OCI-LY7 (cell line): ENCODE measurements at regions not wholly inside any gene's neighbourhood (a gene's known extent, or its start where the extent isn't known, plus 50 kb on each side); places are given as distances from the start of the nearest gene placed in this dataset.
"Not testable (repeated sequence)": the region's sequence is repeated elsewhere in the genome, so short reads cannot be mapped to it uniquely, and the experiment has no call there.

Source experiments
- BruUV-seq: library from RNA; stranded (reverse); fragments of 400-500 nt; replicated peaks from 2 replicates; lab custom pipeline; 2021; lab: Mats Ljungman, UMichigan
- CTCF ChIA-PET: fragments of 300-600 bp; sonication (Branson Sonifier 250); formaldehyde crosslinking; loops from one replicate; lab custom pipeline; 2022; ENCODE audit warnings: antibody characterized with exemption; ENCODE audit not compliant: unreplicated experiment; lab: Charles Lee
- POLR2A ChIA-PET: fragments of 300-600 bp; sonication (Branson Sonifier 250); formaldehyde crosslinking; loops from one replicate; lab custom pipeline; 2022; ENCODE audit warnings: antibody characterized with exemption; lab: Charles Lee
- DNase-seq: peaks from one replicate; pipeline ENCODE4 v3.0.0-alpha.2; 2015; ENCODE audit warnings: low spot score
- H2AFZ ChIP-seq: fragments of 200-600 bp; sonication (generic), shearing (Covaris generic); 2 replicates; pipeline ENCODE4 v1.6.1; 2014; ENCODE audit warnings: mild to moderate bottlenecking, antibody characterized with exemption, low read length, moderate library complexity
- H3K27ac ChIP-seq: fragments of 200-600 bp; sonication (generic); 2 replicates; pipeline ENCODE4 v1.5.1; 2014; ENCODE audit warnings: mixed run types, low read depth, mild to moderate bottlenecking, moderate library complexity, low read length, inconsistent platforms; ENCODE audit not compliant: poor library complexity, severe bottlenecking
- H3K36me3 ChIP-seq: fragments of 200-600 bp; sonication (generic); 2 replicates; pipeline ENCODE4 v1.6.1; 2014; ENCODE audit warnings: mild to moderate bottlenecking, antibody characterized with exemption, low read length, moderate library complexity, mixed read lengths; ENCODE audit not compliant: insufficient read depth
- H3K4me1 ChIP-seq: fragments of 200-600 bp; sonication (generic); 2 replicates; pipeline ENCODE4 v1.5.1; 2014; ENCODE audit warnings: mild to moderate bottlenecking, low read length; ENCODE audit not compliant: insufficient read depth, poor library complexity, severe bottlenecking
- H3K4me2 ChIP-seq: fragments of 200-600 bp; sonication (generic); 2 replicates; pipeline ENCODE4 v1.6.1; 2014; ENCODE audit warnings: mild to moderate bottlenecking, low read length
- H3K4me3 ChIP-seq: fragments of 200-600 bp; sonication (generic); 2 replicates; pipeline ENCODE4 v1.5.1; 2014; ENCODE audit warnings: mild to moderate bottlenecking, low read depth, low read length; ENCODE audit not compliant: poor library complexity, severe bottlenecking
- H3K79me2 ChIP-seq: fragments of 200-600 bp; sonication (generic); 2 replicates; pipeline ENCODE4 v1.6.1; 2016; ENCODE audit warnings: low read depth, mild to moderate bottlenecking, low read length, moderate library complexity, mixed read lengths; ENCODE audit not compliant: insufficient read depth
- H3K9me2 ChIP-seq: fragments of 200-600 bp; sonication (generic); 2 replicates; pipeline ENCODE4 v1.6.1; 2016; ENCODE audit warnings: mild to moderate bottlenecking, low read length, mixed read lengths; ENCODE audit not compliant: insufficient read depth
- H3K9me3 ChIP-seq: fragments of 200-600 bp; sonication (generic); 2 replicates; pipeline ENCODE4 v1.6.1; 2014; ENCODE audit warnings: mild to moderate bottlenecking, mixed run types, low read length, mixed read lengths
- H4K20me1 ChIP-seq: fragments of 200-600 bp; sonication (generic); 2 replicates; pipeline ENCODE4 v1.6.1; 2014; ENCODE audit warnings: mild to moderate bottlenecking, antibody characterized with exemption, low read length, moderate library complexity, mixed read lengths; ENCODE audit not compliant: insufficient read depth
- EZH2phosphoT487 ChIP-seq: fragments of 200-600 bp; sonication (generic); IDR thresholded peaks from 2 replicates; pipeline ENCODE4 v1.6.1; 2018; ENCODE audit warnings: low read depth, borderline replicate concordance, mild to moderate bottlenecking, mixed run types, antibody characterized with exemption, low read length, moderate library complexity, mixed read lengths
- intact Hi-C: fragments of 100-400 bp; cut with micrococcal nuclease; formaldehyde crosslinking; loops from one replicate; pipeline ENCODE4 v1.10.0; 2022; ENCODE audit not compliant: unreplicated experiment
- TF ChIP-seq, protein P1 (sequence below): fragments of 200-600 bp; sonication (generic); conservative IDR thresholded peaks from 2 replicates; pipeline ENCODE4 v1.5.1; 2014; ENCODE audit warnings: mild to moderate bottlenecking, antibody characterized with exemption, low read length, moderate library complexity, mixed read lengths

DNA sequence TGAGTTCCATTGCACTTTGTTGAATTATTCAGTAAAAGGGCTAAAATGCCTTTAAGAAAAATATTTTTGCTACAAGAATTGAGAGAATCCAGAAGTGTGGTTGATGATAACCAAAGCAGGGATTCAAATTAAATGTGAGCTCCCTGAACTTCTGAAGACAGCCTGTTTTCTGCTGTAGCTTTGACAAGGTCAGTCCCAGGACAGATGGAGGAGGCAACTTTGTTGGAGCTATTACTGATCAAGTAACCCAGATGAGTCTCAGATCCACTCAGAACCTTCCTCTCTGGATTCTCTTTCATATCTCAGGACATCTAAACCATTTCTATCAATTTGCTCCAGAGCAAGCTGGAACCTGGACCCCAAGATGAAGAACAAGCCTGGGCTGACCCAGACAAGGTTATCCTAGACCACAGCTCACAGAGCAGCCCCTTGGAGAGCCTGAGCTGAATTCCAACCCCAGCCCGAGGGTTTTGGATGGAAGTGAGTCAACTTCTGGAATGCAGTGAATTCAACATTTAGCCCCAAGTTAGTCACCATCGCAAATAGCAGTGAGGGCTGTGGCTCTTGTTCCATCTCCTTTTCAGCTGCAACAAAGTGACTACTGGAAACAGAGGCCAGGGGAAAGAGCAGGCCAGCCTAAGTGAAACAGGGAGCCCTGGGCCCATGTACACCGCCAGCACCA is 137.8 kb upstream of the TSC22D1 start:
- H3K4me2 ChIP-seq, result no peak overlapping the region

DNA sequence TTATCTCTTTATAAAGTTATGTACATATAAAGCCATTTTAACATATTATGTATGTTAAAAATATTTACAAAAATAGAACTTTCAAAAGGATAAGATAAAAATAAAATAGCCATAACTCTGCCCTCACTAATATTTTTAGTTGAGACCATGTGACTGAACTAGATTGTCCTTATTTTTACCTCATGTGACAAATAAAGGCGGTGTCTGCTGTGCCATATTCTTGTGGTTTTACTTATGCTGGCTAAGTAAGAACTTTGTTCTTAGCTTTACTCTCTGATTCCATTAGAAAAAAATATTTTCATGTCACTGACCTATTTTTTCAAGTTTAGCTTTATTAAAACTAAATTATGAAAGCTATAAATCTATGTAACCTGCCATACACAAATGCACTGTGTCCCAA is 135.6 kb upstream of the TSC22D1 start:
- Histone ChIP-seq H3K36me3 (no peaks in the 10 kb centered on the region), H3K79me2 (no peaks in the 10 kb centered on the region), H3K4me2 (no peak overlapping the region), H3K9me3 (no peaks in the 10 kb centered on the region), H3K27ac (no peak overlapping the region), H3K9me2 (no peaks in the 10 kb centered on the region), H2AFZ (no peak overlapping the region), H3K4me3 (no peak overlapping the region), H4K20me1 (no peaks in the 10 kb centered on the region), H3K4me1 (no peaks in the 10 kb centered on the region)
- ChIA-PET POLR2A (interaction anchor here (0.6 kb wide), 1 partner anchor 139 kb away, joined by 3 read pairs; no protein-coding TSS in a partner anchor), CTCF (no interaction called here)
- intact Hi-C loops, result no loop called here
- no TSS peak for BruUV-seq
- TF ChIP-seq, protein P1, sequence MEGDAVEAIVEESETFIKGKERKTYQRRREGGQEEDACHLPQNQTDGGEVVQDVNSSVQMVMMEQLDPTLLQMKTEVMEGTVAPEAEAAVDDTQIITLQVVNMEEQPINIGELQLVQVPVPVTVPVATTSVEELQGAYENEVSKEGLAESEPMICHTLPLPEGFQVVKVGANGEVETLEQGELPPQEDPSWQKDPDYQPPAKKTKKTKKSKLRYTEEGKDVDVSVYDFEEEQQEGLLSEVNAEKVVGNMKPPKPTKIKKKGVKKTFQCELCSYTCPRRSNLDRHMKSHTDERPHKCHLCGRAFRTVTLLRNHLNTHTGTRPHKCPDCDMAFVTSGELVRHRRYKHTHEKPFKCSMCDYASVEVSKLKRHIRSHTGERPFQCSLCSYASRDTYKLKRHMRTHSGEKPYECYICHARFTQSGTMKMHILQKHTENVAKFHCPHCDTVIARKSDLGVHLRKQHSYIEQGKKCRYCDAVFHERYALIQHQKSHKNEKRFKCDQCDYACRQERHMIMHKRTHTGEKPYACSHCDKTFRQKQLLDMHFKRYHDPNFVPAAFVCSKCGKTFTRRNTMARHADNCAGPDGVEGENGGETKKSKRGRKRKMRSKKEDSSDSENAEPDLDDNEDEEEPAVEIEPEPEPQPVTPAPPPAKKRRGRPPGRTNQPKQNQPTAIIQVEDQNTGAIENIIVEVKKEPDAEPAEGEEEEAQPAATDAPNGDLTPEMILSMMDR, result no peak
- TF ChIP-seq EZH2phosphoT487, result no peak
- DNase-seq, result no peak

More for the DNA sequence above, 137.8 kb upstream of the TSC22D1 start:
- no TSS peak for BruUV-seq
- Histone ChIP-seq H3K4me3 (no peak overlapping the region), H2AFZ (no peak overlapping the region), H4K20me1 (no peaks in the 10 kb centered on the region), H3K9me3 (no peaks in the 10 kb centered on the region), H3K4me1 (no peaks in the 10 kb centered on the region), H3K27ac (no peak overlapping the region), H3K36me3 (no peaks in the 10 kb centered on the region), H3K79me2 (no peaks in the 10 kb centered on the region), H3K9me2 (no peaks in the 10 kb centered on the region)
- intact Hi-C loops, result no loop called here
- ChIA-PET CTCF (no interaction called here), POLR2A (interaction anchor here (0.6 to 1.1 kb wide), 4 partner anchors 17 to 192 kb away, joined by 3 to 4 read pairs (median 3); no protein-coding TSS in a partner anchor)
- TF ChIP-seq EZH2phosphoT487, result no peak
- DNase-seq, result no peak

DNA sequence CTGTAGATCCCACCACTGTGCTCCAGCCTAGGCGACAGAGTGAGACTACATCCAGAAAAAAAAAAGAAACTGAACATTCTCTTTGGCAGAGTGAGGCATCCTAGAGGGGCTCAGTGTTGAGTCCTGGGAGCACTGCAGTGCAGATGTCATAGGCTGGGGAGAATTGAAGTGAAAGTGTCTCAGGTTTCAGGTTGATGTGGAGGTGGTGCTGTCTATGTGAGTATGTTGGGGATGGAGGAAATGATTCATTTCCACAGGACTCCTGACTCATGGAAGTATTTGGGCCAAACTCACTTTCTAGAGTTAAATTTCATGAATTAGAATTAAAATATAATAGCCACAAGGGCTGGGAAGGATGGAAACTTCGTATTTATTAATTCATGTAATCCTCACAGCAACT is 134.4 kb upstream of the TSC22D1 start:
- Histone ChIP-seq H3K27ac (no peak overlapping the region), H4K20me1 (no peaks in the 10 kb centered on the region), H3K36me3 (no peaks in the 10 kb centered on the region), H2AFZ (no peak overlapping the region), H3K79me2 (no peaks in the 10 kb centered on the region), H3K9me2 (no peaks in the 10 kb centered on the region), H3K4me3 (no peak overlapping the region), H3K4me1 (no peaks in the 10 kb centered on the region), H3K9me3 (no peaks in the 10 kb centered on the region), H3K4me2 (no peak overlapping the region)
- no peak for DNase-seq
- ChIA-PET CTCF (no interaction called here), POLR2A (interaction anchor here (0.6 kb wide), 1 partner anchor 183 kb away, joined by 3 read pairs; no protein-coding TSS in a partner anchor)
- BruUV-seq, result no TSS peak
- intact Hi-C loops, result no loop called here
- TF ChIP-seq, protein P1, result no peak
- TF ChIP-seq EZH2phosphoT487, result no peak

DNA sequence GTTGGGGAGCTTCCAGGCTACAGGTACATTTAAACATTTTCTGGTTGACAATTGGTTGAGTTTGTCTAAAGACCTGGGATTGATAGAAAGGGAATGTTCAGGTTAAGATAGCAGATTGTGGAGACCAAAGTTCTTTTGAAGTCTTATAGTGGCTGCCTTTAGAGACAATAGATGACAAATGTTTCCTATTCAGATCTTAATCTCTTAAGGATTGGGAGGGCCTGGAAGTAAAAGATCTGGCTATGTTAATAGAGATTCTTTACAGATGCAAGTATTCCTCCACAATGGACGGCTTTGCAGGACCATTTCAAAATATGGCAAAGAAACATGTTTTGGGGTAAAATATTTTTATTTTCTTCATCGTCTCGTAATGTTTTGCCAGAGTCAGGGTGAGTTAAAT is 128.7 kb upstream of the TSC22D1 start:
- H3K9me3 ChIP-seq, intact Hi-C loops, H3K4me1 ChIP-seq, DNase-seq, H3K27ac ChIP-seq, H3K4me3 ChIP-seq, CTCF ChIA-PET, H3K9me2 ChIP-seq, H3K4me2 ChIP-seq, BruUV-seq, H2AFZ ChIP-seq, H3K36me3 ChIP-seq, H3K79me2 ChIP-seq, H4K20me1 ChIP-seq: not testable (repeated sequence)
- POLR2A ChIA-PET, result interaction anchor here (0.5 kb wide), 1 partner anchor 649 kb away, joined by 3 read pairs; no protein-coding TSS in a partner anchor
